ENCODE measurements at regions not wholly inside any gene's neighbourhood (a gene's known extent, or its start where the extent isn't known, plus 50 kb on each side); places are given as distances from the start of the nearest gene placed in this dataset.
"Not testable (repeated sequence)": the region's sequence is repeated elsewhere in the genome, so short reads cannot be mapped to it uniquely, and the experiment has no call there.

- DNase-seq: no peak
- WGBS, 2 donors: 98% methylated on average over 2 of the region's 2 CpGs
- H3K36me3 ChIP-seq (ENCODE audit: control insufficient read depth in 1 of 2, insufficient read depth in 2 of 2, low read length in 1 of 2): no peaks in the 10 kb centered on the region
- ATAC-seq (ENCODE audit: low FRiP score): no peak
- peaks cover 0 to 4% of the 10 kb centered on the region in 2 donors for H3K4me1 ChIP-seq (ENCODE audit: control insufficient read depth in 1 of 2, insufficient read depth in 2 of 2, low read length in 2 of 2)
- H3K4me3 ChIP-seq (ENCODE audit: low read length in 2 of 2): no peak overlapping the region
- H3K27me3 ChIP-seq (ENCODE audit: control insufficient read depth in 1 of 2, insufficient read depth in 2 of 2, low read length in 1 of 2): no peaks in the 10 kb centered on the region
- intact Hi-C loops (cut with DNase I): no loop called here
- H3K9me3 ChIP-seq (ENCODE audit: control insufficient read depth, low read length): no peaks in the 10 kb centered on the region
- H3K27ac ChIP-seq (ENCODE audit: low read depth in 1 of 2, low read length in 2 of 2): no peak overlapping the region
Measured at GRCh38 chr5:124885490-124885889, 139.1 kb upstream of the ZNF608 start.

- Histone ChIP-seq H3K9me3 (ENCODE audit: control insufficient read depth, low read length) (no peaks in the 10 kb centered on the region), H3K27me3 (ENCODE audit: control insufficient read depth in 1 of 2, insufficient read depth in 2 of 2, low read length in 1 of 2) (no peaks in the 10 kb centered on the region), H3K27ac (ENCODE audit: low read depth in 1 of 2, low read length in 2 of 2) (no peak overlapping the region), H3K4me1 (ENCODE audit: control insufficient read depth in 1 of 2, insufficient read depth in 2 of 2, low read length in 2 of 2) (peaks cover 0 to 4% of the 10 kb centered on the region in 2 donors), H3K4me3 (ENCODE audit: low read length in 2 of 2) (no peak overlapping the region), H3K36me3 (ENCODE audit: control insufficient read depth in 1 of 2, insufficient read depth in 2 of 2, low read length in 1 of 2) (no peaks in the 10 kb centered on the region)
- WGBS, 2 donors: 29 to 49% methylated on average over 2 of the region's 2 CpGs
- no peak for ATAC-seq (ENCODE audit: low FRiP score)
- no peak for DNase-seq
- intact Hi-C loops (cut with DNase I): no loop called here
Measured at GRCh38 chr5:124887223-124887622, 140.8 kb upstream of the ZNF608 start.

- Histone ChIP-seq H3K4me3 (ENCODE audit: low read length in 2 of 2) (no peak overlapping the region), H3K27me3 (ENCODE audit: control insufficient read depth in 1 of 2, insufficient read depth in 2 of 2, low read length in 1 of 2) (no peaks in the 10 kb centered on the region), H3K36me3 (ENCODE audit: control insufficient read depth in 1 of 2, insufficient read depth in 2 of 2, low read length in 1 of 2) (no peaks in the 10 kb centered on the region), H3K27ac (ENCODE audit: low read depth in 1 of 2, low read length in 2 of 2) (no peak overlapping the region), H3K9me3 (ENCODE audit: control insufficient read depth, low read length) (no peaks in the 10 kb centered on the region), H3K4me1 (ENCODE audit: control insufficient read depth in 1 of 2, insufficient read depth in 2 of 2, low read length in 2 of 2) (peaks cover 0 to 4% of the 10 kb centered on the region in 2 donors)
- no peak for DNase-seq
- no peak for ATAC-seq (ENCODE audit: low FRiP score)
- WGBS, 2 donors: 72 to 82% methylated on average over 6 of the region's 6 CpGs
- intact Hi-C loops (cut with DNase I): no loop called here
Measured at GRCh38 chr5:124888050-124888506, 141.6 kb upstream of the ZNF608 start.

GRCh38 chr5:124888622-124889485, 142.4 kb upstream of the ZNF608 start:
- no peak for DNase-seq
- Histone ChIP-seq H3K4me3 (ENCODE audit: low read length in 2 of 2) (no peak overlapping the region), H3K4me1 (ENCODE audit: control insufficient read depth in 1 of 2, insufficient read depth in 2 of 2, low read length in 2 of 2) (peaks cover 0 to 4% of the 10 kb centered on the region in 2 donors), H3K27ac (ENCODE audit: low read depth in 1 of 2, low read length in 2 of 2) (no peak overlapping the region), H3K36me3 (ENCODE audit: control insufficient read depth in 1 of 2, insufficient read depth in 2 of 2, low read length in 1 of 2) (no peaks in the 10 kb centered on the region), H3K27me3 (ENCODE audit: control insufficient read depth in 1 of 2, insufficient read depth in 2 of 2, low read length in 1 of 2) (no peaks in the 10 kb centered on the region), H3K9me3 (ENCODE audit: control insufficient read depth, low read length) (no peaks in the 10 kb centered on the region)
- WGBS, 2 donors: 53 to 59% methylated on average over 6 of the region's 6 CpGs
- ATAC-seq (ENCODE audit: low FRiP score): no peak
- intact Hi-C loops (cut with DNase I): no loop called here

GRCh38 chr5:124889486-124889825, 143.0 kb upstream of the ZNF608 start:
- intact Hi-C loops (cut with DNase I): no loop called here
- H3K36me3 ChIP-seq (ENCODE audit: control insufficient read depth in 1 of 2, insufficient read depth in 2 of 2, low read length in 1 of 2): no peaks in the 10 kb centered on the region
- no peak overlapping the region for H3K27ac ChIP-seq (ENCODE audit: low read depth in 1 of 2, low read length in 2 of 2)
- ATAC-seq (ENCODE audit: low FRiP score) (no peak), DNase-seq (no peak)
- H3K27me3 ChIP-seq (ENCODE audit: control insufficient read depth in 1 of 2, insufficient read depth in 2 of 2, low read length in 1 of 2): no peaks in the 10 kb centered on the region
- H3K4me3 ChIP-seq (ENCODE audit: low read length in 2 of 2): no peak overlapping the region
- 5 to 18% methylated on average over 2 of the region's 2 CpGs for whole genome bisulfite sequencing, 2 donors
- H3K9me3 ChIP-seq (ENCODE audit: control insufficient read depth, low read length): no peaks in the 10 kb centered on the region
- H3K4me1 ChIP-seq (ENCODE audit: control insufficient read depth in 1 of 2, insufficient read depth in 2 of 2, low read length in 2 of 2): peaks cover 0 to 4% of the 10 kb centered on the region in 2 donors

- ATAC-seq (ENCODE audit: low FRiP score): no peak
- 32 to 36% methylated on average over 5 of the region's 5 CpGs for WGBS, 2 donors
Measured at GRCh38 chr5:124889850-124890249, 143.4 kb upstream of the ZNF608 start.

GRCh38 chr5:124890442-124890841, 144.0 kb upstream of the ZNF608 start:
- intact Hi-C loops (cut with DNase I); ATAC-seq (ENCODE audit: low FRiP score); H3K27me3 ChIP-seq (ENCODE audit: control insufficient read depth in 1 of 2, insufficient read depth in 2 of 2, low read length in 1 of 2); H3K4me3 ChIP-seq (ENCODE audit: low read length in 2 of 2); H3K36me3 ChIP-seq (ENCODE audit: control insufficient read depth in 1 of 2, insufficient read depth in 2 of 2, low read length in 1 of 2); DNase-seq; H3K27ac ChIP-seq (ENCODE audit: low read depth in 1 of 2, low read length in 2 of 2); H3K9me3 ChIP-seq (ENCODE audit: control insufficient read depth, low read length); H3K4me1 ChIP-seq (ENCODE audit: control insufficient read depth in 1 of 2, insufficient read depth in 2 of 2, low read length in 2 of 2): not testable (repeated sequence)
- WGBS, 2 donors: 98 to 100% methylated on average over 4 of the region's 4 CpGs

More at GRCh38 chr5:124889850-124890249, 143.4 kb upstream of the ZNF608 start:
- Histone ChIP-seq H3K9me3 (ENCODE audit: control insufficient read depth, low read length) (no peaks in the 10 kb centered on the region), H3K4me3 (ENCODE audit: low read length in 2 of 2) (no peak overlapping the region), H3K27ac (ENCODE audit: low read depth in 1 of 2, low read length in 2 of 2) (no peak overlapping the region), H3K27me3 (ENCODE audit: control insufficient read depth in 1 of 2, insufficient read depth in 2 of 2, low read length in 1 of 2) (no peaks in the 10 kb centered on the region), H3K36me3 (ENCODE audit: control insufficient read depth in 1 of 2, insufficient read depth in 2 of 2, low read length in 1 of 2) (no peaks in the 10 kb centered on the region), H3K4me1 (ENCODE audit: control insufficient read depth in 1 of 2, insufficient read depth in 2 of 2, low read length in 2 of 2) (peaks cover 0 to 4% of the 10 kb centered on the region in 2 donors)
- intact Hi-C loops (cut with DNase I): no loop called here
- no peak for DNase-seq

GRCh38 chr5:124891179-124891578, 144.7 kb upstream of the ZNF608 start:
- peaks cover 0 to 4% of the 10 kb centered on the region in 2 donors for H3K4me1 ChIP-seq (ENCODE audit: control insufficient read depth in 1 of 2, insufficient read depth in 2 of 2, low read length in 2 of 2)
- intact Hi-C loops (cut with DNase I): no loop called here
- no peaks in the 10 kb centered on the region for H3K36me3 ChIP-seq (ENCODE audit: control insufficient read depth in 1 of 2, insufficient read depth in 2 of 2, low read length in 1 of 2)
- ATAC-seq (ENCODE audit: low FRiP score): no peak
- no peak overlapping the region for H3K4me3 ChIP-seq (ENCODE audit: low read length in 2 of 2)
- no peaks in the 10 kb centered on the region for H3K27me3 ChIP-seq (ENCODE audit: control insufficient read depth in 1 of 2, insufficient read depth in 2 of 2, low read length in 1 of 2)
- H3K27ac ChIP-seq (ENCODE audit: low read depth in 1 of 2, low read length in 2 of 2): no peak overlapping the region
- DNase-seq: no peak
- 93 to 97% methylated on average over 4 of the region's 4 CpGs for WGBS, 2 donors
- no peaks in the 10 kb centered on the region for H3K9me3 ChIP-seq (ENCODE audit: control insufficient read depth, low read length)

- ATAC-seq (ENCODE audit: low FRiP score) (no peak), DNase-seq (peak in 1 of 2 donors; percentile 55)
- H3K27ac ChIP-seq (ENCODE audit: low read depth in 1 of 2, low read length in 2 of 2): no peak overlapping the region
Measured at GRCh38 chr5:124892185-124892848, 145.9 kb upstream of the ZNF608 start.

More at GRCh38 chr5:124892185-124892848, 145.9 kb upstream of the ZNF608 start:
- Histone ChIP-seq H3K27me3 (ENCODE audit: control insufficient read depth in 1 of 2, insufficient read depth in 2 of 2, low read length in 1 of 2) (no peaks in the 10 kb centered on the region), H3K4me1 (ENCODE audit: control insufficient read depth in 1 of 2, insufficient read depth in 2 of 2, low read length in 2 of 2) (peaks cover 0 to 4% of the 10 kb centered on the region in 2 donors), H3K4me3 (ENCODE audit: low read length in 2 of 2) (no peak overlapping the region), H3K36me3 (ENCODE audit: control insufficient read depth in 1 of 2, insufficient read depth in 2 of 2, low read length in 1 of 2) (no peaks in the 10 kb centered on the region), H3K9me3 (ENCODE audit: control insufficient read depth, low read length) (no peaks in the 10 kb centered on the region)
- intact Hi-C loops (cut with DNase I): no loop called here
- WGBS, 2 donors: 97 to 98% methylated on average over 46 to 48 of the region's 48 CpGs
